Lower lobe of right lung (tissue), 2 donors: ENCODE measurements at regions not wholly inside any gene's neighbourhood (a gene's known extent, or its start where the extent isn't known, plus 50 kb on each side); places are given as distances from the start of the nearest gene placed in this dataset.

ENCODE experiments used
- ATAC-seq, 2 donors: fragments of 200-7000 bp; cut with Tn5 transposase; one replicate each; pipeline ENCODE4 v1.9.1; 2020 to 2022; ENCODE audit warnings: mild to moderate bottlenecking in 2 of 2, moderate library complexity in 2 of 2
- DNase-seq: peaks from one replicate; pipeline ENCODE4 v3.0.0-alpha.2; 2020
- H3K27ac ChIP-seq: fragments of 200-600 bp; one replicate; pipeline ENCODE4 v1.8.0; 2022
- H3K27me3 ChIP-seq: fragments of 200-600 bp; one replicate; pipeline ENCODE4 v1.8.0; 2022; ENCODE audit warnings: low read depth
- H3K36me3 ChIP-seq: fragments of 200-600 bp; one replicate; pipeline ENCODE4 v1.8.0; 2022; ENCODE audit warnings: mild to moderate bottlenecking
- H3K4me1 ChIP-seq: fragments of 200-600 bp; one replicate; pipeline ENCODE4 v1.8.0; 2022
- H3K4me3 ChIP-seq: fragments of 200-600 bp; one replicate; pipeline ENCODE4 v1.8.0; 2022; ENCODE audit warnings: mild to moderate bottlenecking
- H3K9me3 ChIP-seq: fragments of 200-600 bp; one replicate; pipeline ENCODE4 v1.8.0; 2022
- CTCF ChIP-seq: fragments of 200-600 bp; IDR thresholded peaks from one replicate; pipeline ENCODE4 v1.8.0; 2022; ENCODE audit warnings: antibody characterized with exemption, mild to moderate bottlenecking
- intact Hi-C: fragments of 100-400 bp; cut with DNase I; formaldehyde crosslinking; loops from one replicate; pipeline ENCODE4 v1.11.0; 2022
- donor health status: DM: no; HTN: yes; CAD: no; lungs with severe emphysema.

- H3K4me1 ChIP-seq: no peaks in the 10 kb centered on the region
- DNase-seq (no peak), ATAC-seq (no peak)
- H3K27ac ChIP-seq: no peak overlapping the region
- no peak overlapping the region for H3K4me3 ChIP-seq
- TF ChIP-seq CTCF: no peak
- H3K9me3 ChIP-seq: no peaks in the 10 kb centered on the region
- intact Hi-C loops: no loop called here
- no peaks in the 10 kb centered on the region for H3K36me3 ChIP-seq
- no peaks in the 10 kb centered on the region for H3K27me3 ChIP-seq
These were observed 135.7 kb downstream of the LRRC70 start for GRCh38 chr5:62714296-62714695.

GRCh38 chr5:62708481-62709325 is 130.1 kb downstream of the LRRC70 start:
- no peak overlapping the region for H3K27ac ChIP-seq
- ATAC-seq (no peak), DNase-seq (no peak)
- H3K4me3 ChIP-seq: no peak overlapping the region
- no peak for TF ChIP-seq CTCF
- H3K9me3 ChIP-seq: no peaks in the 10 kb centered on the region
- H3K4me1 ChIP-seq: no peaks in the 10 kb centered on the region
- intact Hi-C loops: no loop called here
- no peaks in the 10 kb centered on the region for H3K36me3 ChIP-seq
- H3K27me3 ChIP-seq: no peaks in the 10 kb centered on the region

GRCh38 chr5:62707563-62707962 is 128.9 kb downstream of the LRRC70 start:
- Histone ChIP-seq H3K27me3 (no peaks in the 10 kb centered on the region), H3K4me1 (no peaks in the 10 kb centered on the region), H3K27ac (no peak overlapping the region), H3K4me3 (no peak overlapping the region), H3K36me3 (no peaks in the 10 kb centered on the region), H3K9me3 (no peaks in the 10 kb centered on the region)
- intact Hi-C loops: no loop called here
- no peak for TF ChIP-seq CTCF
- DNase-seq (no peak), ATAC-seq (no peak)

- H3K36me3 ChIP-seq: no peaks in the 10 kb centered on the region
- H3K9me3 ChIP-seq: no peaks in the 10 kb centered on the region
- H3K27ac ChIP-seq: no peak overlapping the region
- intact Hi-C loops: no loop called here
- DNase-seq (no peak), ATAC-seq (no peak)
- H3K4me3 ChIP-seq: no peak overlapping the region
- TF ChIP-seq CTCF: no peak
- H3K4me1 ChIP-seq: no peaks in the 10 kb centered on the region
- H3K27me3 ChIP-seq: no peaks in the 10 kb centered on the region
These were observed 128.5 kb downstream of the LRRC70 start for GRCh38 chr5:62707131-62707530.

- H3K9me3 ChIP-seq: no peaks in the 10 kb centered on the region
- no peaks in the 10 kb centered on the region for H3K27me3 ChIP-seq
- no peak overlapping the region for H3K27ac ChIP-seq
- ATAC-seq (no peak), DNase-seq (no peak)
- intact Hi-C loops: no loop called here
- TF ChIP-seq CTCF: no peak
- H3K36me3 ChIP-seq: no peaks in the 10 kb centered on the region
- H3K4me1 ChIP-seq: no peaks in the 10 kb centered on the region
- H3K4me3 ChIP-seq: no peak overlapping the region
These were observed 126.4 kb downstream of the LRRC70 start for GRCh38 chr5:62705022-62705421.
